OCI-LY3 (cell line): ENCODE measurements at regions not wholly inside any gene's neighbourhood (a gene's known extent, or its start where the extent isn't known, plus 50 kb on each side); places are given as distances from the start of the nearest gene placed in this dataset.

ENCODE experiments used
- CTCF ChIP-seq: fragments of 200-600, 300-600 bp; sonication (generic); IDR thresholded peaks from 2 replicates; pipeline ENCODE4 v1.5.1; 2014; ENCODE audit warnings: antibody characterized with exemption, low read length, low read depth
- EZH2phosphoT487 ChIP-seq: fragments of 200-600 bp; shearing (Covaris generic); IDR thresholded peaks from 2 replicates; pipeline ENCODE4 v1.6.1; 2018; ENCODE audit warnings: antibody characterized with exemption, mixed run types, low read depth

- TF ChIP-seq CTCF: no peak
- TF ChIP-seq EZH2phosphoT487: no peak
These were observed 94.3 kb upstream of the BHLHE23 start for GRCh38 chr20:63100926-63101699.
